PFSK-1 (cell line): ENCODE measurements at regions not wholly inside any gene's neighbourhood (a gene's known extent, or its start where the extent isn't known, plus 50 kb on each side); places are given as distances from the start of the nearest gene placed in this dataset.

Source experiments
- FOXP2 ChIP-seq: optimal IDR thresholded peaks from 2 replicates; pipeline ENCODE3; 2011; ENCODE audit warnings: borderline replicate concordance, control low read depth, inconsistent platforms; ENCODE audit not compliant: insufficient read depth; ENCODE audit errors: extremely low read length, extremely low read depth
- TAF1 ChIP-seq: IDR thresholded peaks from 2 replicates; pipeline ENCODE4 v1.6.1; 2012; ENCODE audit warnings: low read length, control low read depth, borderline replicate concordance; ENCODE audit not compliant: insufficient read depth

DNA sequence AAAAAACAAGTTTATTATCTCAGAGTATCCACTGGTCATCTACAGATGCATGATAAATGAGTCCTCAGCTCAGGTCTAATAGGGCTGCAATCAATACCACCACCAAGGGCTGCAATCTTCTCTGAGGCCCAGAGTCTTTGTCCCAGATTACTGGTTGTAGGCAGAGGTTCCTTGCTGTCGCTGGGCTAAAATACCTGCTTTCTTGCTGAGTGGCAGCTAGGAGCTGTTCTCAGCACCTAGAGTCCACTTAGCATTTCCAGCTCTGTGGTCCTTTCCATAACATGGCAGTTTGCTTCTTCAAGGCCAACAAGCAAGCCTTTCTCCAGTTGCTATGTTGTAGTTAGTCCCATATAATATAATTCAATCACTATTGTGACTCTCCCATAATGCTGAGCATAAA is 351.3 kb downstream of the SLITRK1 start:
- TF ChIP-seq TAF1 (no peak), FOXP2 (no peak)
